Neural progenitor cell (in vitro differentiated cells): ENCODE measurements at regions not wholly inside any gene's neighbourhood (a gene's known extent, or its start where the extent isn't known, plus 50 kb on each side); places are given as distances from the start of the nearest gene placed in this dataset.

Experiments
- CTCF ChIP-seq: fragments of 200-600 bp; sonication (generic); IDR thresholded peaks from 2 replicates; pipeline ENCODE4 v1.5.1; 2017; ENCODE audit warnings: antibody characterized with exemption, mild to moderate bottlenecking
- EZH2 ChIP-seq: fragments of 200-600 bp; sonication (generic); IDR thresholded peaks from 2 replicates; pipeline ENCODE4 v1.6.1; 2017; ENCODE audit warnings: antibody characterized with exemption, mild to moderate bottlenecking, moderate library complexity
- EZH2phosphoT487 ChIP-seq: fragments of 200-600 bp; sonication (generic); IDR thresholded peaks from 2 replicates; pipeline ENCODE4 v1.6.1; 2017; ENCODE audit warnings: antibody characterized with exemption

DNA sequence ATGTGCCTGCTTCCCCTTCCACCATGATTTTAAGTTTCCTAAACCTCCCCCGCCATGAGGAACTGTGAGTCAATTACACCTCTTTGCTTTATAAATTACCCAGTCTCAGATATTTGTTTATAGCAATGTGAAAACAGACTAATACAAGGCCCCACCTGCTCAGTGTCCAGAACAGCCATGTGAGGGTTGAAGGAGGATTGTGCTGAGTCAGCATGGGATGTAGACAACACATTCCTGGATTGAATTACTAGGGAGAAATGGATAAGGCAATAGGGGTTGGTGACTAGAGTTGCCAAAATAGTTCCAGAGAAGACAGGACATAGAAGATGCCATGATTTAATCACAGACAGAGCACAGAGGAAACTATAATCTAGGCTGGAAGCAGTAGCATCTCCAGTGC is 270.3 kb downstream of the GFRA1 start:
- TF ChIP-seq CTCF (no peak), EZH2 (no peak), EZH2phosphoT487 (no peak)
